Right lobe of liver (tissue), 6 donors: ENCODE measurements at regions not wholly inside any gene's neighbourhood (a gene's known extent, or its start where the extent isn't known, plus 50 kb on each side); places are given as distances from the start of the nearest gene placed in this dataset.

Source experiments
- ATAC-seq, 4 donors: fragments of 200-7000 bp; cut with Tn5 transposase; one replicate each; pipeline ENCODE4 v1.9.1; 2020; ENCODE audit warnings: mild to moderate bottlenecking in 4 of 4, moderate library complexity in 4 of 4
- DNase-seq, 3 donors: peaks; one replicate each; pipeline ENCODE4 v3.0.0-alpha.2; 2020
- H3K27ac ChIP-seq, 3 donors: fragments of 200-600 bp; one replicate each; pipeline ENCODE4 v1.8.0; 2022
- H3K27me3 ChIP-seq, 2 donors: fragments of 200-600 bp; one replicate each; pipeline ENCODE4 v1.8.0; 2022
- H3K36me3 ChIP-seq, 4 donors: fragments of 200-600 bp; sonication (generic) in 1 of 4; one replicate each; pipeline versions ENCODE4 v1.5.1 to v1.8.0; 2017 to 2022; ENCODE audit warnings: control low read depth in 1 of 4
- H3K4me1 ChIP-seq, 4 donors: fragments of 200-600 bp; sonication (generic) in 1 of 4; one replicate each; pipeline versions ENCODE4 v1.5.1 to v1.8.0; 2017 to 2022; ENCODE audit warnings: control low read depth in 1 of 4
- H3K4me3 ChIP-seq, 3 donors: fragments of 200-600 bp; one replicate each; pipeline ENCODE4 v1.8.0; 2022
- H3K9me3 ChIP-seq, 4 donors: fragments of 200-600 bp; sonication (generic) in 1 of 4; one replicate each; pipeline versions ENCODE4 v1.5.1 to v1.8.0; 2017 to 2022; ENCODE audit warnings: control low read depth in 1 of 4
- POLR2A ChIP-seq: fragments of 450-650 bp; IDR thresholded peaks from one replicate; pipeline ENCODE4 v1.6.1; 2017; ENCODE audit warnings: antibody characterized with exemption, mild to moderate bottlenecking
- WGBS: methylation state at CpG from one replicate; pipeline ENCODE4 v1.1.6; 2018; ENCODE audit warnings: low coverage, low lambda C conversion rate; ENCODE audit not compliant: insufficient coverage; ENCODE audit errors: missing lambda C conversion rate; 5-methylcytosine and 5-hydroxymethylcytosine counted together
- intact Hi-C, 2 donors: fragments of 100-400 bp; cut with DNase I; formaldehyde crosslinking; loops; one replicate each; pipeline versions ENCODE4 v1.11.2 to v1.14.1; 2022
- TF ChIP-seq, protein P1 (sequence below), 4 donors: fragments of 200-600 bp in 3 of 4; fragments of 450-650 bp in 1 of 4; IDR thresholded peaks; one replicate each; pipeline versions ENCODE4 v1.5.1 to v1.8.0; 2016 to 2022; ENCODE audit warnings: antibody characterized with exemption in 4 of 4, mild to moderate bottlenecking in 2 of 4
- donor health status: DM: no; HTN: yes; CAD: no.
- donor health status: DM: no; HTN: no; CAD: no.
- donor health status: DM: no; HTN: no; CAD: no.
- donor health status: DM: no; HTN: yes; CAD: no.
- donor health status: DM: no; HTN: yes; CAD: no.

DNA sequence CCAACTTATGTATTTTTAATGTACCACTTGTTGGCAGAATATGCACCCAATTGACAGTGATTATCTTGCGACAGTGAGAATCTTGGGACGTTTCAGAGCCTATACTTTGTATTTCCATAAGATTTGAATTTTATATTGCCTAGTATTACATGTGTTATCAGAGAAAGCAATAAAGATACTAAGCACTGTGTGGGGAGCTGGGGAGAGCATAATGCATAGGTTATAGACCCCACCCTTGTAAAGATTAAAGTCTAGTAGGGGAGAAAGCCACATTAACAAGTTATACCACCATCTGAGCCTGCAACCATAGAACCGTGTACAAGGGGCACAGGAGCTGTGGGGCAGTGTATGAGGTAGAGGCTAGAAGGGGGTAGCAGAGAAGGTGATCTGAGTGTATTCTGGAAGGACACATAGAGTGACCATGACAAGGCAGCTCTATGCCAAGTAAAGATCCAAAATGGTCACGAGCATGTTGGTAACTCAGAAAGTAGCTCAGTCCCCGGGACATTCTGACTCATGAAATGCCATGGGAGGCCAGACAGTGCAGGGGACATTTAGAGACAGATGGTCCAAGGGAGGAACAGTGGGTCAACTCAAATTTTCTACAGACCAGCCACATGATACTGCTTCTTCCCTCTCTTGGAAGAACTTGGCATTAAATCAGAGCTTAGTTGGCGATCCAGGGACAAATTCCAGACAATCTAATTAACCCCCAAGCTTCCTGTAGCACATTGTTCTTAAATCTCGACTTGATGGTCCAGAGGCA is 84.5 kb downstream of the ADRA2A start:
- H3K9me3 ChIP-seq, result no peaks in the 10 kb centered on the region
- 33% methylated on average over 7 of the region's 7 CpGs for WGBS
- H3K4me3 ChIP-seq, result no peak overlapping the region
- no peak overlapping the region for H3K27ac ChIP-seq
- ATAC-seq (no peak), DNase-seq (no peak)
- no peaks in the 10 kb centered on the region for H3K27me3 ChIP-seq
- intact Hi-C loops, result no loop called here
- no peaks in the 10 kb centered on the region for H3K36me3 ChIP-seq
- TF ChIP-seq POLR2A, result no peak
- TF ChIP-seq, protein P1, sequence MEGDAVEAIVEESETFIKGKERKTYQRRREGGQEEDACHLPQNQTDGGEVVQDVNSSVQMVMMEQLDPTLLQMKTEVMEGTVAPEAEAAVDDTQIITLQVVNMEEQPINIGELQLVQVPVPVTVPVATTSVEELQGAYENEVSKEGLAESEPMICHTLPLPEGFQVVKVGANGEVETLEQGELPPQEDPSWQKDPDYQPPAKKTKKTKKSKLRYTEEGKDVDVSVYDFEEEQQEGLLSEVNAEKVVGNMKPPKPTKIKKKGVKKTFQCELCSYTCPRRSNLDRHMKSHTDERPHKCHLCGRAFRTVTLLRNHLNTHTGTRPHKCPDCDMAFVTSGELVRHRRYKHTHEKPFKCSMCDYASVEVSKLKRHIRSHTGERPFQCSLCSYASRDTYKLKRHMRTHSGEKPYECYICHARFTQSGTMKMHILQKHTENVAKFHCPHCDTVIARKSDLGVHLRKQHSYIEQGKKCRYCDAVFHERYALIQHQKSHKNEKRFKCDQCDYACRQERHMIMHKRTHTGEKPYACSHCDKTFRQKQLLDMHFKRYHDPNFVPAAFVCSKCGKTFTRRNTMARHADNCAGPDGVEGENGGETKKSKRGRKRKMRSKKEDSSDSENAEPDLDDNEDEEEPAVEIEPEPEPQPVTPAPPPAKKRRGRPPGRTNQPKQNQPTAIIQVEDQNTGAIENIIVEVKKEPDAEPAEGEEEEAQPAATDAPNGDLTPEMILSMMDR (IDR thresholded peaks at IDR 0.05), result no peak
- no peaks in the 10 kb centered on the region for H3K4me1 ChIP-seq

DNA sequence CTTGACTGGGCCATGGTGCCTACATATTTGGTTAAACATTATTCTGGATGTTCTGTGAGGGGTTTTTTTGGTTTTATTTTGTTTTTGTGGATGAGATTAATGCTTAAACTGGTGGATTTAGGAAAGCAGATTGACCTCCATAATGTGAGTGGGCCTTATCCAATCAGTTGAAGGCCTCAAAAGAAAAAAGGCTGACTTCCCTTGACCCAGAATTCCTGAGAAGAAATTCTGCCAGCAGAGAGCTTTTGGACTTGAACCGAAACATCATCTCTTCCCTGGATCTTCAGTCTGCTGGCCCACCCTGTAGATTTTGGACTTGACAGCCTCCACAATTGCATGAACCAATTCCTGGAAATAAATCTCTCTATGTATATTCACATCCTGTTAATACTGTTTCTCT is 94.4 kb downstream of the ADRA2A start:
- intact Hi-C loops, result no loop called here
- no peak for ATAC-seq
- WGBS, result 100% methylated on average over 1 of the region's 1 CpG

DNA sequence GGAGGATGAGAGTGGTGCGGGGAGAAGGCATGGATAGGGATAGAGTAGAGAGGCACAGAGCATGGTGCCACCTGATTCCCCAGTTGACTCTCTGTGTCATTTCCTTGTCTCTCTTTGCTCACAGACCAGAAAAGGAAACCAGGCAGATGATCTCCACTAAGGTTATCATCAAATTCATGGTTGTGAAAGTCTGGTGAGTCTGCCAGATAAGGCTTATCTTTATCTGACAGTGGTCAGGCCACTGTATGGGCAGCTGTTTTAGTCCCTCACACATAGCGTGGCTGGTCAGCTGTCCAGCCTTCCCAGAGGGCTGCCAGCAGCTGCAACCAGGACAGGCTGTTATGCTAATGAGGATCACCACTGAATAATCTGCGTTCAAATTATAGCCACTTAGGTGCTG is 99.0 kb downstream of the ADRA2A start:
- no peak for DNase-seq
- Histone ChIP-seq H3K4me3 (no peak overlapping the region), H3K4me1 (no peaks in the 10 kb centered on the region), H3K9me3 (no peaks in the 10 kb centered on the region), H3K27ac (no peak overlapping the region), H3K36me3 (no peaks in the 10 kb centered on the region), H3K27me3 (no peaks in the 10 kb centered on the region)
- WGBS, result 40% methylated on average over 3 of the region's 3 CpGs
- intact Hi-C loops, result no loop called here
- ATAC-seq, result peak in 1 of 4 donors; percentile 53
- TF ChIP-seq, protein P1 (IDR thresholded peaks at IDR 0.05), result no peak
- no peak for TF ChIP-seq POLR2A

More for the DNA sequence above, 94.4 kb downstream of the ADRA2A start:
- no peak overlapping the region for H3K27ac ChIP-seq
- H3K9me3 ChIP-seq, result no peaks in the 10 kb centered on the region
- H3K36me3 ChIP-seq, result no peaks in the 10 kb centered on the region
- no peaks in the 10 kb centered on the region for H3K4me1 ChIP-seq
- DNase-seq, result no peak
- no peaks in the 10 kb centered on the region for H3K27me3 ChIP-seq
- TF ChIP-seq, protein P1 (IDR thresholded peaks at IDR 0.05), result no peak
- no peak for TF ChIP-seq POLR2A
- no peak overlapping the region for H3K4me3 ChIP-seq

DNA sequence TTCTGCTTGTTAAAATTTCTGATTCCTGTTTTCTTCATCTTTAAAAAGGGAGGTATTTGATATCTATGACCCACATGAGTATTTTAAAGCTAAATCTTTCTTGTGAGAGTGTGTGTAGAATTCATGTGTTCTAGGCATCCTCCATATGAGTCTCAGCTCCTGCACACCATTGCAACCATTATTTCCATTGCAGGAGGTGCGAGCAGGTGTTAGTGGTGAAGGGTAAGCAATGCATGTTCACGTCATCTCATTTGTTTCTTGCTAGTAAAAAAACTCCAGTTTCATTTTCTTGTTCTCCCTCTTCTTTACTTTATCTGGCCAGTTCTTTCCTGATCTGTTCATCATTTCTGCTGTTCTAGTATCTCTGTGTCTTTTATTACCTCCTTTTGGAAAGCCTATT is 100.5 kb downstream of the ADRA2A start:
- Histone ChIP-seq H3K36me3 (no peaks in the 10 kb centered on the region), H3K4me1 (no peaks in the 10 kb centered on the region), H3K27me3 (no peaks in the 10 kb centered on the region), H3K4me3 (no peak overlapping the region), H3K9me3 (no peaks in the 10 kb centered on the region), H3K27ac (no peak overlapping the region)
- no peak for DNase-seq
- WGBS, result 67% methylated on average over 2 of the region's 2 CpGs
- no peak for ATAC-seq
- no peak for TF ChIP-seq POLR2A
- TF ChIP-seq, protein P1 (IDR thresholded peaks at IDR 0.05), result no peak
- intact Hi-C loops, result no loop called here
